ENCODE measurements at regions not wholly inside any gene's neighbourhood (a gene's known extent, or its start where the extent isn't known, plus 50 kb on each side); places are given as distances from the start of the nearest gene placed in this dataset.

GRCh38 chr13:74258961-74259360 is 124.8 kb upstream of the KLF12 start:
- TF ChIP-seq, protein P1, sequence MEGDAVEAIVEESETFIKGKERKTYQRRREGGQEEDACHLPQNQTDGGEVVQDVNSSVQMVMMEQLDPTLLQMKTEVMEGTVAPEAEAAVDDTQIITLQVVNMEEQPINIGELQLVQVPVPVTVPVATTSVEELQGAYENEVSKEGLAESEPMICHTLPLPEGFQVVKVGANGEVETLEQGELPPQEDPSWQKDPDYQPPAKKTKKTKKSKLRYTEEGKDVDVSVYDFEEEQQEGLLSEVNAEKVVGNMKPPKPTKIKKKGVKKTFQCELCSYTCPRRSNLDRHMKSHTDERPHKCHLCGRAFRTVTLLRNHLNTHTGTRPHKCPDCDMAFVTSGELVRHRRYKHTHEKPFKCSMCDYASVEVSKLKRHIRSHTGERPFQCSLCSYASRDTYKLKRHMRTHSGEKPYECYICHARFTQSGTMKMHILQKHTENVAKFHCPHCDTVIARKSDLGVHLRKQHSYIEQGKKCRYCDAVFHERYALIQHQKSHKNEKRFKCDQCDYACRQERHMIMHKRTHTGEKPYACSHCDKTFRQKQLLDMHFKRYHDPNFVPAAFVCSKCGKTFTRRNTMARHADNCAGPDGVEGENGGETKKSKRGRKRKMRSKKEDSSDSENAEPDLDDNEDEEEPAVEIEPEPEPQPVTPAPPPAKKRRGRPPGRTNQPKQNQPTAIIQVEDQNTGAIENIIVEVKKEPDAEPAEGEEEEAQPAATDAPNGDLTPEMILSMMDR (IDR thresholded peaks at IDR 0.05 in 2 of 3, conservative IDR thresholded peaks at IDR 0.05 in 1 of 3; ENCODE audit: control insufficient read depth in 2 of 3, extremely low read depth in 1 of 3, insufficient read depth in 1 of 3, low read depth in 3 of 3, low read length in 3 of 3), result no peak
- TF ChIP-seq FOXM1 (IDR thresholded peaks at IDR 0.05; ENCODE audit: low read depth, low read length), result no peak
- TF ChIP-seq POLR2A (IDR thresholded peaks at IDR 0.05; ENCODE audit: low read depth, low read length), result no peak
- TF ChIP-seq, protein P2, sequence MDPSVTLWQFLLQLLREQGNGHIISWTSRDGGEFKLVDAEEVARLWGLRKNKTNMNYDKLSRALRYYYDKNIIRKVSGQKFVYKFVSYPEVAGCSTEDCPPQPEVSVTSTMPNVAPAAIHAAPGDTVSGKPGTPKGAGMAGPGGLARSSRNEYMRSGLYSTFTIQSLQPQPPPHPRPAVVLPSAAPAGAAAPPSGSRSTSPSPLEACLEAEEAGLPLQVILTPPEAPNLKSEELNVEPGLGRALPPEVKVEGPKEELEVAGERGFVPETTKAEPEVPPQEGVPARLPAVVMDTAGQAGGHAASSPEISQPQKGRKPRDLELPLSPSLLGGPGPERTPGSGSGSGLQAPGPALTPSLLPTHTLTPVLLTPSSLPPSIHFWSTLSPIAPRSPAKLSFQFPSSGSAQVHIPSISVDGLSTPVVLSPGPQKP (IDR thresholded peaks at IDR 0.05; ENCODE audit: low read depth, low read length), result no peak
- no peak for TF ChIP-seq NBN (IDR thresholded peaks at IDR 0.05)
- TF ChIP-seq EGR1 (IDR thresholded peaks at IDR 0.05; ENCODE audit: borderline replicate concordance in 1 of 2, low read depth in 2 of 2, low read length in 2 of 2), result no peak
- TF ChIP-seq, protein P3, sequence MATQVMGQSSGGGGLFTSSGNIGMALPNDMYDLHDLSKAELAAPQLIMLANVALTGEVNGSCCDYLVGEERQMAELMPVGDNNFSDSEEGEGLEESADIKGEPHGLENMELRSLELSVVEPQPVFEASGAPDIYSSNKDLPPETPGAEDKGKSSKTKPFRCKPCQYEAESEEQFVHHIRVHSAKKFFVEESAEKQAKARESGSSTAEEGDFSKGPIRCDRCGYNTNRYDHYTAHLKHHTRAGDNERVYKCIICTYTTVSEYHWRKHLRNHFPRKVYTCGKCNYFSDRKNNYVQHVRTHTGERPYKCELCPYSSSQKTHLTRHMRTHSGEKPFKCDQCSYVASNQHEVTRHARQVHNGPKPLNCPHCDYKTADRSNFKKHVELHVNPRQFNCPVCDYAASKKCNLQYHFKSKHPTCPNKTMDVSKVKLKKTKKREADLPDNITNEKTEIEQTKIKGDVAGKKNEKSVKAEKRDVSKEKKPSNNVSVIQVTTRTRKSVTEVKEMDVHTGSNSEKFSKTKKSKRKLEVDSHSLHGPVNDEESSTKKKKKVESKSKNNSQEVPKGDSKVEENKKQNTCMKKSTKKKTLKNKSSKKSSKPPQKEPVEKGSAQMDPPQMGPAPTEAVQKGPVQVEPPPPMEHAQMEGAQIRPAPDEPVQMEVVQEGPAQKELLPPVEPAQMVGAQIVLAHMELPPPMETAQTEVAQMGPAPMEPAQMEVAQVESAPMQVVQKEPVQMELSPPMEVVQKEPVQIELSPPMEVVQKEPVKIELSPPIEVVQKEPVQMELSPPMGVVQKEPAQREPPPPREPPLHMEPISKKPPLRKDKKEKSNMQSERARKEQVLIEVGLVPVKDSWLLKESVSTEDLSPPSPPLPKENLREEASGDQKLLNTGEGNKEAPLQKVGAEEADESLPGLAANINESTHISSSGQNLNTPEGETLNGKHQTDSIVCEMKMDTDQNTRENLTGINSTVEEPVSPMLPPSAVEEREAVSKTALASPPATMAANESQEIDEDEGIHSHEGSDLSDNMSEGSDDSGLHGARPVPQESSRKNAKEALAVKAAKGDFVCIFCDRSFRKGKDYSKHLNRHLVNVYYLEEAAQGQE (IDR thresholded peaks at IDR 0.05; ENCODE audit: low read depth, low read length), result no peak
- no peak for TF ChIP-seq YBX1 (IDR thresholded peaks at IDR 0.05)
